ENCODE measurements at regions not wholly inside any gene's neighbourhood (a gene's known extent, or its start where the extent isn't known, plus 50 kb on each side); places are given as distances from the start of the nearest gene placed in this dataset.

DNA sequence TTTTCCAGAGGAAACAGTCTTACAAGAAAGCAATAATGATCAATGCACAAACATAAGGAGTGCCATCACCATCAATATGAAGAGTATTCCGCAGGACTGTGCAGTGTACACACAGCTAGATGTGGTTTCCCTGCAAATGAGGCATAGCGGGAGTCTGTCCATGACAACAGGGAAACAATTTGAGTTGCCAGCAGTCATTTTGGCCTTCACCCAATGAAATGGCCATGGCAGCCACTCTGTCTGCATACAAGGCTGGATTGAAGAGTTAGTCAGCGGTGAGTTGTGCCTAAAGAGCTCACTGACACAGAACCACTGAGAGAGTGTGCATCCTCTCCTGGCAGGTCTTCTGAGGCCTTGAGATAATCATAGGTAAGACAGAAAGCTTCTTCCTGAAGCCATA, 303.3 kb downstream of the IPMK start:
- in situ Hi-C loops (cut with HindIII; ENCODE audit: low sequenced_read_pairs): no loop called here
- TF ChIP-seq, protein P1, sequence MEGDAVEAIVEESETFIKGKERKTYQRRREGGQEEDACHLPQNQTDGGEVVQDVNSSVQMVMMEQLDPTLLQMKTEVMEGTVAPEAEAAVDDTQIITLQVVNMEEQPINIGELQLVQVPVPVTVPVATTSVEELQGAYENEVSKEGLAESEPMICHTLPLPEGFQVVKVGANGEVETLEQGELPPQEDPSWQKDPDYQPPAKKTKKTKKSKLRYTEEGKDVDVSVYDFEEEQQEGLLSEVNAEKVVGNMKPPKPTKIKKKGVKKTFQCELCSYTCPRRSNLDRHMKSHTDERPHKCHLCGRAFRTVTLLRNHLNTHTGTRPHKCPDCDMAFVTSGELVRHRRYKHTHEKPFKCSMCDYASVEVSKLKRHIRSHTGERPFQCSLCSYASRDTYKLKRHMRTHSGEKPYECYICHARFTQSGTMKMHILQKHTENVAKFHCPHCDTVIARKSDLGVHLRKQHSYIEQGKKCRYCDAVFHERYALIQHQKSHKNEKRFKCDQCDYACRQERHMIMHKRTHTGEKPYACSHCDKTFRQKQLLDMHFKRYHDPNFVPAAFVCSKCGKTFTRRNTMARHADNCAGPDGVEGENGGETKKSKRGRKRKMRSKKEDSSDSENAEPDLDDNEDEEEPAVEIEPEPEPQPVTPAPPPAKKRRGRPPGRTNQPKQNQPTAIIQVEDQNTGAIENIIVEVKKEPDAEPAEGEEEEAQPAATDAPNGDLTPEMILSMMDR (IDR thresholded peaks at IDR 0.05; ENCODE audit: low read depth, low read length): no peak
- DNase-seq (ENCODE audit: low read depth, low spot score): peak; percentile 95
- H3K4me3 ChIP-seq (ENCODE audit: low read depth, low read length): no peak overlapping the region

DNA sequence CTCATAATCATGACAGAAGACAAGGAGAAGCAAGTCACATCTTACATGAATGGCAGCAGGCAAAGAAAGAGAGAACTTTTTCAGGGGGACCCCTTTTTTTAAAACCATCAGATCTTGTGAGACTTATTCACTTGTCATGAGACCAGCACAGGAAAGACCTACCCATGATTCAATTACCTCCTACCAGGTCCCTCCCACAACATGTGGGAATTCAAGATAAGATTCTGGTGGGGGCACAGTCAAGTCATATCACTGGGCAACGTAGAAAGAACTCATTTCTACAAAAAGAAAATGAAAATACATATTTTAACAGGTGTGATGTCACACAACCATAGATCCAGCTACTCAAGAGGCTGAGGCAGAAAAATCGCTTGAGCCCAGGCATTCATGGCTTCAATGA, 304.1 kb downstream of the IPMK start:
- H3K4me3 ChIP-seq (ENCODE audit: low read depth, low read length): no peak overlapping the region
- no peak for DNase-seq (ENCODE audit: low read depth, low spot score)
- TF ChIP-seq, protein P1 (IDR thresholded peaks at IDR 0.05; ENCODE audit: low read depth, low read length): no peak
- in situ Hi-C loops (cut with HindIII; ENCODE audit: low sequenced_read_pairs): no loop called here

DNA sequence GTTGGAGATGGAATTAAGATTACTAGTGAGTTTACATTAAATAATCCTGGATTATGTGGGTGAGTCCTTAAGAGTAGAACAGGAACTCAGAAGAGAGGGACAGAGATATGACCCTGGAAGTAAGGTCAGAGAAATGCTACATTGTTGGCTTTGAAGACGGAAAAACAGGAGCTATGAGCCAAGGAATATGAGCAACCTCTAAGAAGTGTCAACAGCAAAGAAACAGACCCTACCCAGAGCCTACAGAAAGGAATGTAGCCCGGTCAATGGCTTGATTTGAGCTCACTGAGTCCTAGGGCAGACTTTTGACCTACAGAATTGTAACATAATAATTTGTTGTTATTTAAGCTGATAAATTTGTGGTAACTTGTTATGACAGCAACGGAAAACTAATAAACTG, 304.9 kb downstream of the IPMK start:
- TF ChIP-seq, protein P1 (IDR thresholded peaks at IDR 0.05; ENCODE audit: low read depth, low read length): no peak
- no peak overlapping the region for H3K4me3 ChIP-seq (ENCODE audit: low read depth, low read length)
- in situ Hi-C loops (cut with HindIII; ENCODE audit: low sequenced_read_pairs): no loop called here
- DNase-seq (ENCODE audit: low read depth, low spot score): no peak

DNA sequence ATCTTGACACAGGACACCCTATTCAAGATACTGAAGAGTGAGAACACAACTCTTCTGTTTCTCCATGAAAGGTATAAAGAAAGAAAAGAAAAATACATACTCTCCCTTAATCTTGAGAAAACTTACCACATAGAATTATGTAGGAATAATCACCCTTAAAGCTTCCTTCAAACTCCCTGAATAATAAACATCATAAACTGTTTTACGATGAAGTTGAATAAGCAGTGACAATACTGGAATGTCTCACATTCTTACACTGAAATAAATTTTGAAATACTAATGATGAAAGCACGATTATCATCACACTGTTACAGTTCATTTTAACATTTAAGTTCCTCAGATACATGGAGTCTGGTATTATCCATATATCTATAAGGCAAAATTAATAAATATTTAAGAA, 306.2 kb downstream of the IPMK start:
- in situ Hi-C loops (cut with HindIII; ENCODE audit: low sequenced_read_pairs): no loop called here
- no peak overlapping the region for H3K4me3 ChIP-seq (ENCODE audit: low read depth, low read length)
- no peak for DNase-seq (ENCODE audit: low read depth, low spot score)
- TF ChIP-seq, protein P1 (IDR thresholded peaks at IDR 0.05; ENCODE audit: low read depth, low read length): no peak

DNA sequence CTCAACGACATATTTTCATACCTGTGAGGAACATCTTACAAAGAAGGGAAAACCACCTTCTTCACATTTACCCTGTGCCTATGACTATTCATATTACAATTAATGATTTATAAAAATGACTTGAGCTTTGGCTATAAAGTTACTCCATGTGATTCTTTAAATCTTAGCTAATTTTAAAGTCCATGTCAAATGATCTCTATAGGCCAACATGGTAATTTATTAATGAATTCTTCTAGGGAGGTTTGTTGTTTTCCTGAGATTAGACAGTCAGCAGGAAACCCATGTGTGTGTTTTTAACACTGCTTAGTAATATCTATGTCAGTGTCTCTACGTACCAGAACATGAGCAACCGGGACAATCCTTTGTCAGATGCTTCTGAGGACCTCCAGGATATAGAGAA, 307.3 kb downstream of the IPMK start:
- no peak overlapping the region for H3K4me3 ChIP-seq (ENCODE audit: low read depth, low read length)
- in situ Hi-C loops (cut with HindIII; ENCODE audit: low sequenced_read_pairs): no loop called here
- TF ChIP-seq, protein P1 (IDR thresholded peaks at IDR 0.05; ENCODE audit: low read depth, low read length): no peak
- no peak for DNase-seq (ENCODE audit: low read depth, low spot score)

DNA sequence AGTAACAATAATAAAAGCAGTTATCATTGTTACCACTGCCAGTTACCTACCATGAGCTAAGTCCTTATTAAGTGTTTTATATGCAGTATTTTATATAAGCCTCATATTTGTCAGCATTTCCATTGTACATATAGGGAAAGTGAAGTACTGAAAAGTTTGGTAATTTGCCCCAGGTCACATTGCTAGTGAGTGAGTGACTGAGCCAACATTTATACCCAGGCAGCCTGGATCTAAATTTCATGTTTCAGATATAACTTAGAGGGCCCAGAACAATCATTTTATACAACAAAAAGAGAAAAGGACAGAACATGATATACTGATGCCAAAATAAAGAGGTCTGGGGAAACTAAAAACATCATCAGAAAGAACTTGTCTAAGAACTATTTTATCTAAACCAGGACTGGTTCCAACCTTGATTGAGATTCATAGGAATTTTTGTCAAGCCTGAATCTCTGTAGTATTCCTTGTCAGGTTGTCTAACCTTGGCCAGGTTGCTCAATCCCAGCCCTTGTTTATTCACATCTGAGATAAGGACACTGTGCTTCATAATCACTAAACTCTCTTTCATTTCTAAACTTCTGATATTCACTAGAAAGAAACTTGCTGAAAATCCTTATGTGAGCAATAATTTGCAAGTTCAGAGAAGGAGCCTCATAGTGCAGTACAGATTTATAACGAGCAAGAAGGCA, 308.2 kb downstream of the IPMK start:
- DNase-seq (ENCODE audit: low read depth, low spot score): no peak
- TF ChIP-seq, protein P1 (IDR thresholded peaks at IDR 0.05; ENCODE audit: low read depth, low read length): no peak
- in situ Hi-C loops (cut with HindIII; ENCODE audit: low sequenced_read_pairs): no loop called here
- H3K4me3 ChIP-seq (ENCODE audit: low read depth, low read length): no peak overlapping the region

All from astrocyte of the spinal cord (primary cell).